ENCODE measurements at regions not wholly inside any gene's neighbourhood (a gene's known extent, or its start where the extent isn't known, plus 50 kb on each side); places are given as distances from the start of the nearest gene placed in this dataset.

GRCh38 chr7:12488341-12488740, 82.2 kb upstream of the SCIN start:
- Histone ChIP-seq H3K27ac (no peak overlapping the region), H3K27me3 (no peaks in the 10 kb centered on the region), H3K4me3 (replicated peaks in 1 of 3) (no peak overlapping the region), H3K9me3 (no peaks in the 10 kb centered on the region), H3K36me3 (no peaks in the 10 kb centered on the region), H3K4me1 (no peaks in the 10 kb centered on the region)
- DNase-seq: no peak
- intact Hi-C loops (cut with DNase I): no loop called here
- TF ChIP-seq CTCF (IDR thresholded peaks at IDR 0.05) (no peak), POLR2A (IDR thresholded peaks at IDR 0.05) (no peak)

GRCh38 chr7:12490107-12490688, 80.3 kb upstream of the SCIN start:
- H3K36me3 ChIP-seq: no peaks in the 10 kb centered on the region
- DNase-seq: no peak
- H3K27me3 ChIP-seq: no peaks in the 10 kb centered on the region
- TF ChIP-seq POLR2A (IDR thresholded peaks at IDR 0.05) (no peak), CTCF (IDR thresholded peaks at IDR 0.05) (peak in 5 of 6 experiments; percentile 22 to 64 (median 42))
- WGBS, 2 donors: 28 to 35% methylated on average over 2 of the region's 2 CpGs
- H3K4me1 ChIP-seq: no peaks in the 10 kb centered on the region
- H3K27ac ChIP-seq: no peak overlapping the region
- intact Hi-C loops (cut with DNase I): no loop called here
- no peaks in the 10 kb centered on the region for H3K9me3 ChIP-seq
- H3K4me3 ChIP-seq (replicated peaks in 1 of 3): no peak overlapping the region

- WGBS, 2 donors: 75 to 91% methylated on average over 2 of the region's 2 CpGs
- no peak for DNase-seq
- H3K27ac ChIP-seq: no peak overlapping the region
- H3K27me3 ChIP-seq: no peaks in the 10 kb centered on the region
- H3K9me3 ChIP-seq: no peaks in the 10 kb centered on the region
- intact Hi-C loops (cut with DNase I): no loop called here
- H3K36me3 ChIP-seq: no peaks in the 10 kb centered on the region
- TF ChIP-seq CTCF (IDR thresholded peaks at IDR 0.05) (no peak), POLR2A (IDR thresholded peaks at IDR 0.05) (no peak)
- no peaks in the 10 kb centered on the region for H3K4me1 ChIP-seq
- no peak overlapping the region for H3K4me3 ChIP-seq (replicated peaks in 1 of 3)
Measured at GRCh38 chr7:12490940-12491339, 79.6 kb upstream of the SCIN start.

- H3K27ac ChIP-seq: no peak overlapping the region
- intact Hi-C loops (cut with DNase I): no loop called here
- H3K27me3 ChIP-seq: no peaks in the 10 kb centered on the region
- no peaks in the 10 kb centered on the region for H3K36me3 ChIP-seq
- 88 to 97% methylated on average over 3 of the region's 3 CpGs for WGBS, 2 donors
- no peak for DNase-seq
- no peak overlapping the region for H3K4me3 ChIP-seq (replicated peaks in 1 of 3)
- no peak for TF ChIP-seq POLR2A (IDR thresholded peaks at IDR 0.05)
- TF ChIP-seq CTCF (IDR thresholded peaks at IDR 0.05): no peak
- no peaks in the 10 kb centered on the region for H3K9me3 ChIP-seq
- no peaks in the 10 kb centered on the region for H3K4me1 ChIP-seq
Measured at GRCh38 chr7:12491526-12491925, 79.0 kb upstream of the SCIN start.

- H3K27me3 ChIP-seq: no peaks in the 10 kb centered on the region
- DNase-seq: no peak
- no peak overlapping the region for H3K27ac ChIP-seq
- intact Hi-C loops (cut with DNase I): no loop called here
- WGBS, 2 donors: 10 to 19% methylated on average over 1 of the region's 1 CpG
- no peaks in the 10 kb centered on the region for H3K9me3 ChIP-seq
- H3K4me3 ChIP-seq (replicated peaks in 1 of 3): no peak overlapping the region
- no peaks in the 10 kb centered on the region for H3K36me3 ChIP-seq
- TF ChIP-seq CTCF (IDR thresholded peaks at IDR 0.05) (no peak), POLR2A (IDR thresholded peaks at IDR 0.05) (no peak)
- H3K4me1 ChIP-seq: no peaks in the 10 kb centered on the region
Measured at GRCh38 chr7:12493407-12493806, 77.1 kb upstream of the SCIN start.
